SK-N-SH (cell line): ENCODE measurements at regions not wholly inside any gene's neighbourhood (a gene's known extent, or its start where the extent isn't known, plus 50 kb on each side); places are given as distances from the start of the nearest gene placed in this dataset.

Experiments used
- ZBTB33 ChIP-seq: IDR thresholded peaks from 2 replicates; pipeline ENCODE4 v1.4.0; 2012; ENCODE audit warnings: low read depth, borderline replicate concordance
- TF ChIP-seq, protein P1 (sequence below): fragments of 200-600 bp; sonication (generic); IDR thresholded peaks from 2 replicates; pipeline ENCODE4 v1.6.1; 2017; ENCODE audit warnings: antibody characterized with exemption, mild to moderate bottlenecking, moderate library complexity
- TF ChIP-seq, protein P2 (sequence below): fragments of 150-350 bp; IDR thresholded peaks from 2 replicates; pipeline ENCODE4 v1.6.1; 2016; ENCODE audit warnings: mild to moderate bottlenecking, low read depth, low read length

DNA sequence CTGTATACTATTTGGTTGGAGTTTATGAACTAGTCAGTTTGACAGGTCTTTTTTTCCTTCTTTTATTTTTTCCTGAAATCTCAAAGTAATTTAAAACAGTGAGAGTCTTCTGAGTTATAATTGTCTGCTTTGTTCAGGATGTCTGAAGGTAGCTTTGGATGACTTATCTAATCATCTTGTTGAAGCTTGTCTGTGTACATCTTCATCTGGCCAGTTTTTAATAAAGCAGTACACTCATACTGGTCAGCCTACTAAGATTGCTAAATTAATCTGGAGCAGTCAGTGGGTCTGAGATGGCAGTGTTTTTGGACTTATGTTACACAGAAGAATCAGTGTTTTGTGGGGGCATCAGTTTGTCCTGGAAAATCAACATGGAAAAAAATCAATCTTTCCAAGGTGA is 482.4 kb downstream of the CDH10 start:
- TF ChIP-seq, protein P1, sequence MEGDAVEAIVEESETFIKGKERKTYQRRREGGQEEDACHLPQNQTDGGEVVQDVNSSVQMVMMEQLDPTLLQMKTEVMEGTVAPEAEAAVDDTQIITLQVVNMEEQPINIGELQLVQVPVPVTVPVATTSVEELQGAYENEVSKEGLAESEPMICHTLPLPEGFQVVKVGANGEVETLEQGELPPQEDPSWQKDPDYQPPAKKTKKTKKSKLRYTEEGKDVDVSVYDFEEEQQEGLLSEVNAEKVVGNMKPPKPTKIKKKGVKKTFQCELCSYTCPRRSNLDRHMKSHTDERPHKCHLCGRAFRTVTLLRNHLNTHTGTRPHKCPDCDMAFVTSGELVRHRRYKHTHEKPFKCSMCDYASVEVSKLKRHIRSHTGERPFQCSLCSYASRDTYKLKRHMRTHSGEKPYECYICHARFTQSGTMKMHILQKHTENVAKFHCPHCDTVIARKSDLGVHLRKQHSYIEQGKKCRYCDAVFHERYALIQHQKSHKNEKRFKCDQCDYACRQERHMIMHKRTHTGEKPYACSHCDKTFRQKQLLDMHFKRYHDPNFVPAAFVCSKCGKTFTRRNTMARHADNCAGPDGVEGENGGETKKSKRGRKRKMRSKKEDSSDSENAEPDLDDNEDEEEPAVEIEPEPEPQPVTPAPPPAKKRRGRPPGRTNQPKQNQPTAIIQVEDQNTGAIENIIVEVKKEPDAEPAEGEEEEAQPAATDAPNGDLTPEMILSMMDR = no peak
- TF ChIP-seq, protein P2, sequence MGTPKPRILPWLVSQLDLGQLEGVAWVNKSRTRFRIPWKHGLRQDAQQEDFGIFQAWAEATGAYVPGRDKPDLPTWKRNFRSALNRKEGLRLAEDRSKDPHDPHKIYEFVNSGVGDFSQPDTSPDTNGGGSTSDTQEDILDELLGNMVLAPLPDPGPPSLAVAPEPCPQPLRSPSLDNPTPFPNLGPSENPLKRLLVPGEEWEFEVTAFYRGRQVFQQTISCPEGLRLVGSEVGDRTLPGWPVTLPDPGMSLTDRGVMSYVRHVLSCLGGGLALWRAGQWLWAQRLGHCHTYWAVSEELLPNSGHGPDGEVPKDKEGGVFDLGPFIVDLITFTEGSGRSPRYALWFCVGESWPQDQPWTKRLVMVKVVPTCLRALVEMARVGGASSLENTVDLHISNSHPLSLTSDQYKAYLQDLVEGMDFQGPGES = no peak
- TF ChIP-seq ZBTB33 = no peak
